ENCODE measurements at regions not wholly inside any gene's neighbourhood (a gene's known extent, or its start where the extent isn't known, plus 50 kb on each side); places are given as distances from the start of the nearest gene placed in this dataset.

DNA sequence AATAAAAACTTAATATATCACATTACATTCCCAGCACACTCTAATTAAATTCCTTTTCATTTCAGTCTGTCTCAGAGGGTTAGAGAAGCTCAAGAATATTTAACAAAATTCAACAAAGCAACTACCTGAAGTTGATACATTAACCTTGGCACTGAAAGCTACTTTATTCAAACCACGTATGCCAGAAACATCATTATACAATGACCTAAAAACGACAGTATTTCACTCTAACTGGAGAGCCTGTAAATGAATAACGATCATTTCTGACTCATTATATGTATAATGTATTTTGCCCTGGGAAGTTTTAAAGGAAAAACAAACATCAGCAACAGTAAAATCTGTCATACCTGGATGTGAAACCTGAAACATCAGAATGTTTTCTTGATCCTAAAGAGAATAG, 270.1 kb downstream of the SLITRK5 start:
- no peak for TF ChIP-seq POLR2A (IDR thresholded peaks at IDR 0.05; ENCODE audit: low read depth, low read length)
- no peak for TF ChIP-seq POLR2AphosphoS5 (IDR thresholded peaks at IDR 0.05; ENCODE audit: low read depth, low read length)
- TF ChIP-seq TAF1 (IDR thresholded peaks at IDR 0.05; ENCODE audit: borderline replicate concordance, low read depth, low read length) = no peak

Measured in GM12892 (cell line).